ENCODE measurements at regions not wholly inside any gene's neighbourhood (a gene's known extent, or its start where the extent isn't known, plus 50 kb on each side); places are given as distances from the start of the nearest gene placed in this dataset.
A peak's percentile ranks its signal among the peaks of the same experiment; 100 is the strongest.
"Not testable (repeated sequence)": the region's sequence is repeated elsewhere in the genome, so short reads cannot be mapped to it uniquely, and the experiment has no call there.

DNA sequence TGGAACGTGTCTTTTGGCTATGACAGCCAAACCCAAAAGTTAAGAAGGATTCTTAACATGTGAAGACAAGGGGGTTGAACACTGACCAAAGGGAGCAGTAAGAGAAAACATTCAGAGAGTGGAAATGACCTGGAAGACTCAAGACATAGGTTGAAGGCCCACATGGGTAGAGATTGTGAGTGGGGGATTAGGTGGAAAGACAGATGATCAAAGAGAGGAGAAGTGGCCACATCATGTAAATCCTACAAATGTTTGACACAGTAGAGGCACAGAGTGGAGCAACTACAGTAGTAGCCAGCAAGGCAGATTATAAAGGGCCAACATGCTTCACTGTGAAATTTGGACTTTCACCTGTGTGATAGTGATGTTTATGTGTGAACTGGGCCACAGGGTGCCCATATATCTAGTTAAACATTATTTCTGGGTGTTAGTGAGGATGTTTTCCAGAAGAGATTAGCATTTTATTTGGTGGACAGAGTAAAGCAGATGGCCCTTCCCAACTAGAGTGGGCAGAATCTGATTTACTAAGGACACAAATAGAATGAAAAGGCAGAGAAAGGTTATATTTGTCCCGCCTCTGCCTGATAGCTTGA, 559.3 kb downstream of the RAB28 start:
- ATAC-seq: no peak
- DNase-seq (ENCODE audit: missing footprints): no peak
- intact Hi-C loops (cut with DNase I): no loop called here

- intact Hi-C loops (cut with DNase I): no loop called here
- no peak for ATAC-seq
- no peak for DNase-seq (ENCODE audit: missing footprints)
Measured at GRCh38 chr4:12924253-12924652, 559.9 kb downstream of the RAB28 start.

- ATAC-seq (no peak), DNase-seq (ENCODE audit: missing footprints) (no peak)
Measured at GRCh38 chr4:12912896-12913418, 571.2 kb downstream of the RAB28 start.

DNA sequence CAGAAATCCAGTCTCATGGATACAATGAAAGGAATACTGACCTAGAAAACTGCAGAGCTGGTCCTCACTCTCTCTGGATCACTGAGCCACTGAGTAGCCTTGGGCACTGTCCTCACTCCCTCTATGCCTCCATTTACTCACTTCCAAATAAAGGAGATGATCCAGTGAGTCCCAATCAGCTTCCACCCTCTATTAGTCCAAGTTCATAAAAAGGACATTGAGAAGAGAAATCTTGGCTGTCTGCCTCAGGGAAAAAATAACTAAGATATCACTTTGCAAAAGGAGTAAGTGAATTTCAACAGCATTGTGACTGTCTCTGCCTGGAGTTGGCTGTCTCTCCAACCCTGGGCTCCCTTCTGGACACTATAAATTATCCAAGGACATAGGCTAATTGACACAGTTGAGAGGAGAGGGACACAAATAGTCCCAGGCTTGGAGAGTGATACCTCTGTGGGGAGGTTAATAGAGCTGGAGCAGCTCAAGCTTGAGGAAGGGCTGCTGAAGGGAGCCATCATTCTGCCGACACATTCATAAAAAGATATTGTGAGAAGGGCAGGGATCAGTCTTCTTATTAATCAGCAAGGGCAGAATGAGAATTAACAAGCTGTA, 572.3 kb downstream of the RAB28 start:
- DNase-seq (ENCODE audit: missing footprints): no peak
- intact Hi-C loops (cut with DNase I): no loop called here
- ATAC-seq: peak; percentile 64

More at GRCh38 chr4:12912896-12913418, 571.2 kb downstream of the RAB28 start:
- intact Hi-C loops (cut with DNase I): no loop called here

- DNase-seq (ENCODE audit: missing footprints); intact Hi-C loops (cut with DNase I); ATAC-seq: not testable (repeated sequence)
Measured at GRCh38 chr4:12903640-12904039, 580.5 kb downstream of the RAB28 start.

DNA sequence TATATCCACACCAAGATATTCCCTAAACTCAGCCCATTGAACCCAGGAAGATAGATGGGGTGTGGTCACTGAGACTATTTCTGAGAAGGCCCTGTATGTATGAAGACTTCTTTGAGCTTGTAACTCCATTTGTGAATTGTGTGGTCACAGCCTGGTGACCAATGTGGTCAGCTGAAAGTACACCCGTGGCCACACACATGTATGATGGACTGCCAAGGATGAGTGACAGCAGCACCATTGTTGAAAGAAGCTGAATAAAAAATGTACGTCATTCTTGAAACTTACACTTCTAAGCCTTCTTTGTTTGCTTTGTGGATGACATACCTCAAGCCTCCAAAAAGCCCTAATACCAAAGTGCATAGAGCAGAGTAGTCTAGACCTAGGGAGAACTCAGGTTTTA, 581.4 kb downstream of the RAB28 start:
- intact Hi-C loops (cut with DNase I): no loop called here

GRCh38 chr4:12897954-12898353, 586.2 kb downstream of the RAB28 start:
- intact Hi-C loops (cut with DNase I): no loop called here
- ATAC-seq (no peak), DNase-seq (ENCODE audit: missing footprints) (no peak)

More for the DNA sequence above, 581.4 kb downstream of the RAB28 start:
- DNase-seq (ENCODE audit: missing footprints) (no peak), ATAC-seq (no peak)

GRCh38 chr4:12894062-12894461, 590.1 kb downstream of the RAB28 start:
- intact Hi-C loops (cut with DNase I): no loop called here
- ATAC-seq (no peak), DNase-seq (ENCODE audit: missing footprints) (no peak)

DNA sequence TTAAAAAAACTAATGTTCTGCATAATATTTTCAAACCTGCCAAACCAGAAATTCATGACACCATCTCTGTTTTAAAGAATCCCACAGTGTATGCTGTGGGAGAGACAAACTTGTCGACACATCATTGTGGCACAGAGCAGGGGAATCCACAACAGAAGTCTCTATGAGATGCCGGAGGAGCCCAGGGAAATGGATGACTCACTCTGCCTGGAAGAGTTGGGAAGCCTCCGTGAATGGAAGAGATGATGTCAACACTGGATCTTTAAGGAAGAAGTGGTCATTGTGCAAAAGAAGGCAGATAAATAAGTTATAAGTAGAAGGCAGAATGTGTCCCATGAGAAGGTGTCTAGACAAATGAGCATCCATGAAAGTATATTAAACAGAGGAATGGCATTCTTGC, 595.1 kb downstream of the RAB28 start:
- no peak for DNase-seq (ENCODE audit: missing footprints)
- ATAC-seq: peak; percentile 94
- intact Hi-C loops (cut with DNase I): no loop called here

DNA sequence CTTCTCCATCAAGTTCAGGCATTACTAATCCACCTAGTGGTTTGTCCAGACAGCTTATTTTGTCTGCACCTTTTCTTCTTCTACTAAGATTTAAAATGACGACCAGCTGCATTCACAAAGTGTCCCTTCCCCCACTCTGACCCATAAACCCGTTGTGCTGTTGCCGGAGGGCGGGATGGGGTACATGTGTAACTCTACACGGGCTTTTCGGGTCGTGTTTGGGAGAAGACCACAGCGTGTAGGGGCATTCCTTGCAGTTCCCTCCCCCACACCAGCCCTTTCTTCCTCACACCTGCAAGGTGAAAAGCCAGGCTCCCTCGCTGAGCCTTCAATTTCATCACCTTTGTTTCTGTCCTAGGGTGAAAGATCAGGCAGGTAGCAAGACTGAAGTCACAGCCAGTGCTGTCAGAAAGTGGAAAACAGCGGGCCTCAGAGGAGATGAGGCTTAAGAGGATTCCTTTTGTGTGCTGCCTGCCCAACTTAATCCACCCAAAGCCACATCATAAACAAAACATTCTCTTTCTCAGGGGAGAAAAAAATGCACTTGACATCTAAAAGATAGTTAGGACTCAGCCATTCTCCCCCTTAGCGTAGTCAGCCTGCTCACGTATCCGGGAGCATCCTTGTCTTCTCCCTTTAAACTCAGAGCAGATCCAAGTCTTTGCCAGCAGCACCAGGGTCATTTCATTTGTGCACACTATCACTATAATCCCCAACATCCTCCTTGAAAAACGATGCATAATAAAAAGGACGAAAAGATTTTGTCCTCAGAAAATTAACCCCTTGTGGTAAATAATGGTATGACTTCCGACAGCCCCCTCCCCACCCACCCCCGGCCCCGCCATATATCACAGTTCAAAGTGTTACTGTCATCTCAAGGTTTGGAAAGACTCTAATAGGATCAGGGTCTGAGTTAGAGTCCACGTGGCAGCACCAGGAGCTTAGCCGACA, 599.0 kb downstream of the RAB28 start:
- intact Hi-C loops (cut with DNase I): no loop called here
- no peak for DNase-seq (ENCODE audit: missing footprints)
- ATAC-seq: no peak

DNA sequence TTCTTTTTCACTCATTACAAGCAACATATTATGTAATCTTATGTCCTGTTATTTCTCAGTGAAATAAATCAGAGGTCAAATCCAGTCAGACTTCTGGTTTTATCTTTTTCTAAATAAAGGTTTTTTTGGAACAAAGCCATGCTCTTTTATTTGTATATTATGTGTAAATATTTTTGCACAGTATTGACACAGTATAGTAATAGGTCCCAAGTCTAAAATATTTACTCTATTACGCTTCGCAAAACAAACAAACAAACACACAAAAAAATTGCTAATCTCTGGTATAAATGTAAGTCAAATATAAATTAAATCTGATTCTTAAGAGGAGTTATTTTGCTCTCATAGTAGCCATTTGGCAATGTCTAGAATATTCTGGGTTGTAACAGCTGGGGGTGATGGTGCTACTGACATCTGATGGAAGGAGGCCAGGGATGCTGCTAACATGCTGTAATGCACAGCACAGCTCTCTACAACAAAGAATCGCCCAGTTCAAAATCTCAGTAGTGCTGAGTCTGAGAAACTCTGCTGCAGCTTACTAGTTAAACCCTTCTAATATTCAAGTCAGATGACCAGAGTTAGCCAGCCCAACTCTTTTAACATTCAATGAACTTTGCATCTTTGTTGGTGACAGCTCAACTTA, 602.1 kb downstream of the RAB28 start:
- no peak for ATAC-seq
- no peak for DNase-seq (ENCODE audit: missing footprints)
- intact Hi-C loops (cut with DNase I): no loop called here

- DNase-seq (ENCODE audit: missing footprints): no peak
- intact Hi-C loops (cut with DNase I): no loop called here
- no peak for ATAC-seq
Measured at GRCh38 chr4:12880844-12881243, 603.3 kb downstream of the RAB28 start.

DNA sequence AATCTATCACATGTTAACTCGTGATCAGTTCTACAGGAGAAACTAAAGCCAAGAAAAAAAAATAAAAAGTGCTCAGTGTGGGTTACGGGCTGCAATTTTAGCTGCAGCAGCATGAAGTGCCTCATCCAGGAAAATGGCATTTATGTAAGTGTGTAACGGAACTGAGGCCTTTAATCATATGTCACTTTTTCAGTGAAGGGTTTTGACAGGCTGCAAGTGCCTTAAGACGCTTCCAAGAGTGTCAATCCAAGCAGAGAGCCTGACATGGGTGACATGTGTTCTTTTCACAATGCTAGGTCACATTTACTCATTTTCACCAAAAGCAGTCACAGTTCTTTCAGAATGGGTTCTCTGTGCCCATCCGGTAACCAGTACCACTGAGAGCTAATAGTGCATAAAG, 604.6 kb downstream of the RAB28 start:
- no peak for DNase-seq (ENCODE audit: missing footprints)
- intact Hi-C loops (cut with DNase I): no loop called here
- no peak for ATAC-seq

DNA sequence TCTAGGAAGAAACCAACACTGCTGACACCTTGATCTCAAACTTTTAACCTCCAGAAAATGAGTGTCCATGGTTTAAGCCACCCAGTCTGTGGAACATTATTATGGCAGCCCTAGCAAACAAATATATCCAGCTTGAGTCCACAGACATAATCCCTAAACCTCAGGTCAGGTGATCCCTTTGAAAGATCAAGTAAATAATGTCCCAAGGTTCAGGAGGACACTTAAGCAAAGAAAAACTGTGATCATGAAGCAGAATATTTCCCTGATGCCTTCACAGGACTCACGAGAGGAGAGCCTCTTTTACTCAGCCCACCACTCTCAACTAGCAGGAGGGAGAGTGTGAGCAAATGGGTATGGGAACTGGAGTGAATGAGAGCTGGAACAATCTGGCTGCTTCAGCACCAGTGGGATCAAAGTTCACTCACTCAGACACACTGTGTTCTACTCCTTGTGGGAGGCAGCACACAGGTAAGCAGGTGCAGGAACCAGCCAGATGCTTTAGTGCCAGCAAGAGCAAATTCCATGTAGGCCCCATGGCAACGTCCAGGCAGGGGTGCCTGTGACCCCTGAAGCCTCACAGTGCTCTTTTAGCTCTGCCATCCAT, 608.4 kb downstream of the RAB28 start:
- intact Hi-C loops (cut with DNase I): no loop called here
- ATAC-seq: no peak
- no peak for DNase-seq (ENCODE audit: missing footprints)

DNA sequence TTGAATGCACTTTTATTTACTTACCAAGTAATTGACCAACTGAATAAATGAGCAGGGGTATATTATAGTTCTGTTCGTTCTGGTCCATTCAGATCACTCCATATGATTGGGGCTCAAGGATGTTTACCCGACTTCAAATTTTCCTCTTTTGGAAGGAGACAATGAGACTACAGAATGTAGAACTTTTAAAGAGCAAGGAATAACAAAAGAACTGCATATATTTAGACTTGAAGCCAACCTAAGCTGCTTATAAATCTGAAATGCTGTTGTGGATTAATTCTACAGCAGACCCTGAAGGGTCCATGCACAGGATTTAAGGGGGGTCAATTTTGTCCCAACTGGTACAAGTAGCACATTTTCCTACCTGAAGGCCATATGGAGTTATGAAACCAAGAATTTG, 610.8 kb downstream of the RAB28 start:
- intact Hi-C loops (cut with DNase I): no loop called here
- no peak for ATAC-seq
- no peak for DNase-seq (ENCODE audit: missing footprints)

DNA sequence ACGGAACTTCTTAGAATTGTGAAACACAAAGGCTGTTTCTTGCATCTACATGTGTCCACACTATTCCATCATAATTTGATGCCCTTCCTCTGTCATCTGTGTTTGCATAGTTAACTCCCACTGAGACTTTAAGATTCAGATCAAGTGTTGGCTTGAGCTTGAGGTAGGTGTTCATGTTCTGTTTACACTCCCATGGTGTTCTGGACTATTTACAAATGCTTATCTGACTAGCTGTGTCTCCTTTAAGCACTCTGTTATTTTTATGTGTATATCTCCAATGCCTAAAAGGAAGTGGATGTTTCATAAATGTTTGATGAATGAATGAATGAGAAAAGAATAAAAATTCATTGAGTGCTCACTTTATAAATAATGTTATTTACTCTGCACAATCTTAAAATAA, 622.7 kb downstream of the RAB28 start:
- intact Hi-C loops (cut with DNase I): no loop called here
- DNase-seq (ENCODE audit: missing footprints) (no peak), ATAC-seq (no peak)

DNA sequence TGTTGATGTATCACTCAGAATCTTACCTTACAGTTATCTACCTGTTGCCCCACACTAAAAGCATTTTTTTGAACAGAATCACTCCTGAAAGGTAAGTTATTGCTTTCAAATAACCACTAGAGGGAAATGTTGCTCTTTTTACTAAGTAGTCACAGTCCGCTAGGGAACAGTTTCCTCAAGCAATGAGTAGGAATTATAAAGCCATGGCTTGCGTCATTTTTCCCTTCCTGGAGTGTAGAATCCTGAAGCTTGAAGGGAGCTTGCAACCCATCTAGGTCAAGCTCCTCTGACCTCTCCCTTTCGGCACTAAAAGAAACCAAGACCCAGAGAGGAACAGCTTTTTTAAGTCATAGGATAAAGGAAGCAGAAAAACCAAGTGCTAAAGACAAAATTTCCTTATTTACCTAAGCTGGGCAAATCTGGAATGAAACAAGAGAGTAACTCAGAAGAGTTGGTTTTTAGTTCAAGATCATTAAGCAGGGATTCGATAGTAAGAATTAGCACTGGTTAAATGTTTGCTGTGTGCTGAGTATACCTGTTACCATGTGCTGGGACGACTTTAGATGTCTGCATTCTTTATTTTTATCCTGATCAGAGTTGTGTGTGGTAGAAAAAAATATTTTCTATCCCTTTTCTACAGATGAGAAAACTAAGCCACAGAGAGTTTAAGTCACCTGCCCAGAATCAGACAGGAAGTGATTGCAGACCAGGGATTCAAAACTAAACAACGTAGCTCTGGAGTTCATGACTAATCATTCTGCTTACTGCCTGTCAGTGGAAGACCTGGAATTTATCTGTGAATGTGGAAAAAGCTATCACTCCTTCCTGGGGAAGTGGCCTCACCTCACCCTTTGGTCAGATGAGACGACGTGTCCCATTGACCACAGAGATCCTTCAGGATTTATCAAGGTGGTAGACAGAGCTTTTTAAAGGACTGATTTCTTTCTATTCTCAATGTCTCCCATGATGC, 631.5 kb downstream of the RAB28 start:
- intact Hi-C loops (cut with DNase I): loop anchor here (1.0 kb wide), 1 partner anchor 697 kb away; no protein-coding TSS in a partner anchor
- peak; percentile 75 for ATAC-seq
- DNase-seq (ENCODE audit: missing footprints): no peak

GRCh38 chr4:12846368-12846767, 637.8 kb downstream of the RAB28 start:
- no peak for DNase-seq (ENCODE audit: missing footprints)
- intact Hi-C loops (cut with DNase I): no loop called here
- no peak for ATAC-seq
